HG02852 (cell line): ENCODE measurements at regions not wholly inside any gene's neighbourhood (a gene's known extent, or its start where the extent isn't known, plus 50 kb on each side); places are given as distances from the start of the nearest gene placed in this dataset.
"Not testable (repeated sequence)": the region's sequence is repeated elsewhere in the genome, so short reads cannot be mapped to it uniquely, and the experiment has no call there.

Experiments used
- ATAC-seq: cut with Tn5 transposase; IDR thresholded peaks from one replicate; pipeline ENCODE4 v1.9.1; 2021; ENCODE audit warnings: mild to moderate bottlenecking, moderate library complexity; ENCODE audit not compliant: unreplicated experiment

DNA sequence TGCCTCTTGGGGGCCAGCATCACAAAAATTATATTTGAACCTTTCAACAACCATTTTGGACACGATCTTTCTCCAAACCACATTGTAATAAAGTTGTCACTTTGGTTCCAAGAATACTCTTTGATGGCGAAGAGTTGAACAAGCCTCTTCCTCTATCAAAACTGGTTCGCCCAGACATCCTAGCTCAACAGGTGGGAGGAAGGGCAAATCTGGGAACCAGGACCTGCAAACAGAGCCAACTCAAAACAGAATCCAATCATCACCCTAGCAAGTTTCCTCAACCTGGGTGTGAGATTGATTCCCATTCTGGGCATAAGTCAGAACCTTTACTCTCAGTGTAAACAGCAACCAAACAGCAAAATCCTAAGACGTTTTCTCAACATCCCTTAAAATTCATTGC lies 141.2 kb upstream of the RREB1 start:
- ATAC-seq = no peak

- no peak for ATAC-seq
Observed at GRCh38 chr6:6968357-6968730, 139.4 kb upstream of the RREB1 start.

GRCh38 chr6:6968731-6969552 lies 138.8 kb upstream of the RREB1 start:
- no peak for ATAC-seq

GRCh38 chr6:6969761-6970223 lies 138.0 kb upstream of the RREB1 start:
- ATAC-seq = no peak

GRCh38 chr6:6970851-6971250 lies 136.9 kb upstream of the RREB1 start:
- no peak for ATAC-seq

DNA sequence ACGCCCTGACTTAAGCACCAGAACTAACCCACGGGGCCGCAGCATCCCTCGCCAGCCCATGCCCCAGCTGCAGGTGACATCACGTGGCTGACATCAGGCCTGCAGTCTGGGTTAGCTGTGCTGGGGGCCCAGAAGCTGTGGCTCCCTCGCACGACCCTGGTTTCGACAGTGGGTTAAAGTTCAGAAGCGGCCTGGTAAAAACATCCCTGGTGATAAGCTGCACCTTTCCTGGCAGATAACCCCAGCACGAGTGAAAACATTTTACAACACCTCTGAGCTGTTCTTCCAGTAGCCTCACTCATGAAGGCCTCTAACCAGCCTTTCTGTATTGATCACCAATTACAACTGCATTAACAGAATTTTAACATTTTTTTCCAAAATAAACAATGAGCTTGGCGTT lies 136.4 kb upstream of the RREB1 start:
- no peak for ATAC-seq

GRCh38 chr6:6972456-6972855 lies 135.3 kb upstream of the RREB1 start:
- ATAC-seq = no peak

DNA sequence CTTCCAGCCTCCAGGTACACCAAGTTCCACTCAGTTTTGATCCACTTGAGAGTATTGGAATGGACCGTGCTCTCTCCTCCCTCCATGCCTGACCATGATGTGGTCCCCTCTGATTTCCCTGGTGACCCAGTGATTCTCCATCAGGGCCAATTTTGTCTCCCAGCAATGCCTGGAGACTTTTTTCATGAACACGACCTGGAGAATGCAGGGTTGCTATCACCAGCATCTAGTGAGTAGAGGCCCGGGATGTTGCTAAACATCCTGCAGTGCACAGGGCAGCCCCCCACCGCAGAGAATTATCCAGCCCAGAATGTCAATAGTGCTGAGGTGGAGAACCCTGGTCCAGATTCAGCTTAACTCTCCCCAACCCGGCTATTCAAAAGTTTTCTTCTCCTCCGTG lies 134.0 kb upstream of the RREB1 start:
- no peak for ATAC-seq

DNA sequence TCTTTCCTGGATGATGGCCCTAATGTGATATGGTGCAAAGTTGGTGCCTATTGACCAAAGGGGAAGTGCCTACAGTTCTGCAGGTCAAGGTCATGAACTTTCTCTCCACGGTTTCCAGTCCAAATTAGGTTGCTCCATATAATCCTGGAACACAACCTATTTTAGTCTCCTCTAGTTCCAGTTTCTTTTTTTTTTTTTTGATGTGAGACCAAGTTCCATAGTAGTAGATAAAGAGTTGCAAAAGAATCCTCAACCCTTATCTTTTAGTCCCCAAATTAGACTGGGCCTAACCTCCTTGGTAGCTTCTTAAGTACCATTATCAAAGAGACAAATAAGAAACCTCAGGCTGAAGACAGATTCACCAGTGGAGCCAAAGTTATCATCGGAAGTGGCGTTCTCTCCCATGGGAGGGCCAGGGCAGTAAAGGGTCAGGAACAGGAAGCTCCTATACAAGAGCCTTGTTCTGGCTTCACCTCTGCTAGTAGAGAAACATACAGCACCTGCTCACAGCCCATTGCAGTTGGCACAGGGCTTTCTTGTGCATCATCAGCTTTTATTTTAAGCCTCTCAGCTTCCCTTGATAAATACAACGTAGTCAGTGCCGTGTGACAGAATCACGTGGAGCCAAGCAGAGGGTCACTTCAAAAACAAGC lies 132.2 kb upstream of the RREB1 start:
- ATAC-seq = no peak

- ATAC-seq = no peak
Observed at GRCh38 chr6:6976193-6976592, 131.6 kb upstream of the RREB1 start.

GRCh38 chr6:6978731-6979130 lies 129.0 kb upstream of the RREB1 start:
- no peak for ATAC-seq

DNA sequence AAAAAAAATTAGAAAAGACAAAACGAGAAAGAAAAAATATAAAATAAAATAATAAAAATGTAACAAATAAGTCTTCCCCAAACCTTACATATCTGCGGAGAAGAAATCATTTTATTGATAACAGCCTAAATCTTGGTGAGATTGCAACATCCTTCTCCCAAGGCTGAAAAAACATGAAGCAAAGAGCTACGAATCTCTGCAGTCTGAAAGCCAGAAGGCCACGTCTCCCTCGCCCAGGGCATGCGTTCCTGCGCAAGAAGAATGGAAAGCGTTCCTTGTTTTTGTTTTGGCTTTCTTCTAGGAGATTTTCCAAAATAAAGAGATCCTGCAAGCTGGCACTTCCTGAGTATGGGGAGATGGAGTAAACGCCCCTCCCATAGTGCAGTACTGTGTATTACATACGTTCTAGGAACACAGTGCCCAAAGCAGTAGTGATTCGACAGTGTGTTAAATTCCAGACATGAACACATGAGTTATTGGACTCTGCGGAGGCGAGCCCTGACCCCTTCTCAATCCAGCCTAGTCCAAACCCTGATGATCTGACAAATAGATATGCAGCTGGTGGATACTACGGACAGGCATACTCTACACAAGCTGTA lies 126.7 kb upstream of the RREB1 start:
- no peak for ATAC-seq

DNA sequence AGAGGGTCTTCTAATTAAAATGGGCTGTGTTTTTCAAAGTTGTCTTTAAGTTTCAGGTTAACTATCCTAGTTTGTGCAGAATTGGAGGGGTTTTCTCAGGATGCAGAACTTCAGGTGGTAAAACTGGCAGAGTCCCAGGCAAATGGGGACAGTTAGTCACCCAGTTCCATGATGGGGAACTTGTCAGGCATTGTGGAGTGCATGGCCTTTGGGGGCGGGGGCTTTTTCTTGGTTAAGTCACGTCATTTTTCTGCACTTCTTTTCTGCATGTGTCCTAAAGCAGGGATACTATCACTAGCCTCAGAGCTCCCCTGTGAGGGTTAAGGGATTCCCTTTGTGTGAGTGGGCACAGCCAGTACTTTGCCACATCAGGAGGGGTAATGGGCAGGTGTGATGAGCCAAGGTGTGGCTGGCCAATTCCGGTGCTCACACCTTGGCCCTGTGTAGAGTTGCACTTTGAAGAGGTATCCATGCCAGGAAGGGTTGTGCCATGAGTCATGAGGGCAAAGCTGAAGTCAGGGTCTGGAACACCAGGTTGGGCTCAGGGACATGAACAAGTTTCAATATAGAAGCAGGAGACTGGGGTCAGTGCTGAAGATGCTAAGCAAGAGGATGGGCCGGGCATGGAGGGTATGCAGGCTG lies 126.0 kb upstream of the RREB1 start:
- no peak for ATAC-seq

- ATAC-seq = no peak
Observed at GRCh38 chr6:6982663-6983062, 125.1 kb upstream of the RREB1 start.

- no peak for ATAC-seq
Observed at GRCh38 chr6:6984585-6985366, 123.0 kb upstream of the RREB1 start.

- ATAC-seq = no peak
Observed at GRCh38 chr6:6986344-6986743, 121.4 kb upstream of the RREB1 start.

GRCh38 chr6:6987749-6988148 lies 120.0 kb upstream of the RREB1 start:
- no peak for ATAC-seq

DNA sequence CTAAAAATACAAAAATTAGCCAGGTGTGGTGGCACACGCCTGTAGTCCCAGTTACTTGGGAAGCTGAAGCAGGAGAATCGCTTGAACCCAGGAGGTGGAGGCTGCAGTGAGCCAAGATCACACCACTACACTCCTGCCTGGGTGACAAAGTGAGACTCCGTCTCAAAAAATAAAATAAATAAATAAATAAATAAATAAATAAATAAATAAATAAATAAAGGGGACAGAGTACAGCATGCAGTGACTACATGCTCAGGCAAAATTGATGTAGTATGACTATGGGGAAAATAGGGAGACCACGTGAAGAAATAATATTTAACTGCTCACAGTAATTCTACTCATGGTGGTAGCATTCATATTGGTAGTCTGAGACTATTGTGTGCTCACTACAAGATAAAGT lies 117.7 kb upstream of the RREB1 start:
- ATAC-seq = not testable (repeated sequence)

DNA sequence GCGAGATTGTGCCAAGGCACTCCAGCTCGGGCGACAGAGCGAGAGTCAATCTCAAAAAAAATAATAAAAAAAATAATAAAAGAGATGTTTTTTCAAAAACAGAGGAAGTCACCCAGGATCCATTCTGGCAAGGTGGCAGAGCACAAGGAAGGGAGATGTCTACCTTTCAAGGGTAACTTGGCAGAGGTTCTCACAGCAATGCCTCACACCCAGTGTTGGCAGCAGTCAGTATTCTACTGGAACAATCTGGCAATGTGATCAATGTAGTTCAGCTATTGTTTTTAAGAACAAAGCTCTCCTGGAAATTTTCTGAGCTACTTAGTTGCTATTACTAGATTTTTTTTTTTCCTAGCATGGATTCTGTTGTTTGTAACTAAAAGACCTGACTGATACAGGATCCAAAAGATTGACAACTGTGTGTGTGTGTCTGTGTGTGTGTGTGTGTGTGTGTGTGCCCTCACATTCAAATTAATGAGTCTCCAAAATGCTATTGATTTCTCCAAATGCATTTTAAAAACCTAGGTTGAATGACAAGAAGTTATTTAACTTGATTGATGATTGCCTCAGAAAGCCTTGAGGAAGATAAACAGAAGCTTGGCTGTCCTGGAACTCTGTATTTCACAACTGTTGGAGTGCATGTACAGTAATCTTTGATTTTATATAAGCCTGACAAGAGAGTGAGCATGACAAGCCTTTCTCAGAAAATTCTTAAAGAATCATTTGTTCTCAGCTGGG lies 114.1 kb upstream of the RREB1 start:
- no peak for ATAC-seq

DNA sequence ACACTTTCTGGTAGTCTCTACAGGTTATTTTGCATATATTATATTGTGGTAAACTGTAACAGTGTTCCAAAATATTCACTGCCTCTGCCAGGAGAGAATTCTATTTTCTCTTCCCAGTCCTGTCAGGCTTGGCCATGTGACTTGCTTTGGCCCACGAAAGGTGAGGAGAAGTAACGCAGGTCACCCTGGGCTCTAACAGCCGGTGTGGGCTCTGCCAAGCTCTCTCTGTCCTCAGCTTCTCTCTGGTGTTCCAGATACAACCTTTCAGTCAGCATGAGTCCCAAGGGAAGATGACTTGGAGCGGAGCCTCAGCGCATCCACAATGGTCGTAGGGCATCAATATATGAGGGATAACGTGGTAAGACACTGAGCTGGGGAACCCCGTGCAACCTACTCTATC lies 113.0 kb upstream of the RREB1 start:
- no peak for ATAC-seq
